ENCODE measurements at regions not wholly inside any gene's neighbourhood (a gene's known extent, or its start where the extent isn't known, plus 50 kb on each side); places are given as distances from the start of the nearest gene placed in this dataset.
"Not testable (repeated sequence)": the region's sequence is repeated elsewhere in the genome, so short reads cannot be mapped to it uniquely, and the experiment has no call there.

DNA sequence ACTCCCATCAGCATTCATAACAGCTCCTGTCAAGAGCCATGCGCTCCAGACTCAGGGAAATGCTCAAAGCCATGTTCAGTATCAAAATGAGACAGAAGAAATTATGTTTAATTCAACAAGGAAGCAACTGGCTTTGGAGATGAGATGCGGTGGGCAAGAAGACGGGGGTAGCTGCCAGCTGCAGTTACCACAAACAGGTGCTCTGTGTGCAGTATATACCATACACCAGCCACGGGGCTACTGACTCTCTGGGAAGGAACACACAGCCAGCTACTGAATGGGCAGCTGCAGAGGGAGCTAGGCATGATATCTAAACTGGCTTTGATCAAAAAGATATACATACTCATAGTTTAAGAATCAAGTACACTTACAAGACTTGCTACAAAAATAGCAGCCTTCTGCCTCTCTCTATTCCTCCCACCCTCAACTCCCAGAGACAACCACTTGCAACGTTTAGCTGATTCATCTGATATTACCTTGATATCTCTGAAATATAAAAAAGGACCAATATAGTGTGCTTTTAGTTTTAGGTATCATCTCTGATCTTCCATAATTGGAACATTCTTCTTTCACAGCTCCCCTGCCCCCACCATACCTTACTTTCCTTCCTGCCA is 593.0 kb downstream of the UQCRFS1 start:
- DNase-seq (ENCODE audit: extremely low spot score) = no peak
- H3K36me3 ChIP-seq (ENCODE audit: insufficient read depth) = no peaks in the 10 kb centered on the region
- no peak overlapping the region for H3K4me3 ChIP-seq (ENCODE audit: low read depth, low read length)
- WGBS = 77% methylated on average over 5 of the region's 5 CpGs
- H3K27ac ChIP-seq (ENCODE audit: low read depth) = no peak overlapping the region
- H3K4me1 ChIP-seq (ENCODE audit: insufficient read depth) = no peaks in the 10 kb centered on the region

DNA sequence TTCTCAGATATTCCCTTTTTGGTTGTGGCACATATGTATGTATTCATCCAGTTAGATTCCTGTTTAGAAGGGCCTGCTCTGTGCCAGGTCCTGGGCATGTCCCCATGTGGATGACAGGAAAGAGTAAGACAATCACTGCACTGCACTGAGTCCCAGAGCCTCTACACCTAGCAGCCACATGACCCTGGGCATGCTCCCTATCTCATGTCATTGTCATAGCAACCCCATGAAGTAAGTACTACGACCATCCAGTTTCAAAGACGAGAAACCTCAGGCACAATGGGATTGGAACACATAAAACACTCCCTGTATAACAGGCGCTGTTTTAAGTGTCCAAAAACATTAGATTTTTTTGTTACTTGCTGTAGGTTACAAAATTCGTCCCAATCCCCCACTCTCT is 594.4 kb downstream of the UQCRFS1 start:
- no peak for DNase-seq (ENCODE audit: extremely low spot score)
- 66% methylated on average over 4 of the region's 4 CpGs for WGBS
- H3K36me3 ChIP-seq (ENCODE audit: insufficient read depth) = no peaks in the 10 kb centered on the region
- H3K4me3 ChIP-seq (ENCODE audit: low read depth, low read length) = no peak overlapping the region
- H3K27ac ChIP-seq (ENCODE audit: low read depth) = no peak overlapping the region
- H3K4me1 ChIP-seq (ENCODE audit: insufficient read depth) = no peaks in the 10 kb centered on the region

DNA sequence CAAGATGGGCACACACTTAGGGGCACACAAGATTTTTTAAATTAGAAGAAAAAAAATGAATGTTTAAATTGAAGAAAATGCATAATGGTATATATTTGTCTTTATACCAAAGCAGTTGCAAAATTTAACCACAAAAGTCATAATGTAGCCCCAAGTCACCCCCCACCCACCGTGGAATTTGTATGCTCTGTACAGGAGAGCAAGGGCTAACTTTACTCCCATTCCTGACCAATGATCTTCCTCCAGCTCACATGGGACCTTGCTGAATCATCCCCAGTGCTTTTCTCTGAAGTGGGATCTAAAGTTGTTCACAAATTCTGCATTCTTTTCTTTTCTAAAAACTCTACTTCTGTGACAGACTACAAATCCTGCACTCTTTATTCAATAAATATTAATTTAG is 597.0 kb downstream of the UQCRFS1 start:
- 72% methylated on average over 1 of the region's 1 CpG for WGBS
- no peak overlapping the region for H3K27ac ChIP-seq (ENCODE audit: low read depth)
- DNase-seq (ENCODE audit: extremely low spot score) = no peak
- H3K36me3 ChIP-seq (ENCODE audit: insufficient read depth) = no peaks in the 10 kb centered on the region
- H3K4me3 ChIP-seq (ENCODE audit: low read depth, low read length) = no peak overlapping the region
- H3K4me1 ChIP-seq (ENCODE audit: insufficient read depth) = no peaks in the 10 kb centered on the region

DNA sequence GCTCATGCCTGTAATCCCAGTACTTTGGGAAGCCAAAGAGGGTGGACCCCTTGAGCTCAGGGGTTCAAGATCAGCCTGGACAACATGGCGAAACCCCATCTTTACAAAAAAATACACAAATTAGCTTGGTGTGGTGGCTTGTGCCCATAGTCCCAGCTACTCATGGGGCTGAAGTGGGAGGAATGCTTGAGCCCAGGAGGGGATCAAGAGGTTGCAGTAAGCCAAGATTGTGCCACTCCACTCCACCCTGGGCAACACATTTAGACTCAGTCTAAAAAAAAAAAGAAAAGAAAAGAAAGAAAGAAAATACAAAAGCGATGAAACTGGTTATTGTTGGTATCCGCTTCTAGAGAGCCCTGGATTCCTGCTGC is 597.4 kb downstream of the UQCRFS1 start:
- 93% methylated on average over 3 of the region's 3 CpGs for WGBS
- no peak for DNase-seq (ENCODE audit: extremely low spot score)
- no peak overlapping the region for H3K27ac ChIP-seq (ENCODE audit: low read depth)

DNA sequence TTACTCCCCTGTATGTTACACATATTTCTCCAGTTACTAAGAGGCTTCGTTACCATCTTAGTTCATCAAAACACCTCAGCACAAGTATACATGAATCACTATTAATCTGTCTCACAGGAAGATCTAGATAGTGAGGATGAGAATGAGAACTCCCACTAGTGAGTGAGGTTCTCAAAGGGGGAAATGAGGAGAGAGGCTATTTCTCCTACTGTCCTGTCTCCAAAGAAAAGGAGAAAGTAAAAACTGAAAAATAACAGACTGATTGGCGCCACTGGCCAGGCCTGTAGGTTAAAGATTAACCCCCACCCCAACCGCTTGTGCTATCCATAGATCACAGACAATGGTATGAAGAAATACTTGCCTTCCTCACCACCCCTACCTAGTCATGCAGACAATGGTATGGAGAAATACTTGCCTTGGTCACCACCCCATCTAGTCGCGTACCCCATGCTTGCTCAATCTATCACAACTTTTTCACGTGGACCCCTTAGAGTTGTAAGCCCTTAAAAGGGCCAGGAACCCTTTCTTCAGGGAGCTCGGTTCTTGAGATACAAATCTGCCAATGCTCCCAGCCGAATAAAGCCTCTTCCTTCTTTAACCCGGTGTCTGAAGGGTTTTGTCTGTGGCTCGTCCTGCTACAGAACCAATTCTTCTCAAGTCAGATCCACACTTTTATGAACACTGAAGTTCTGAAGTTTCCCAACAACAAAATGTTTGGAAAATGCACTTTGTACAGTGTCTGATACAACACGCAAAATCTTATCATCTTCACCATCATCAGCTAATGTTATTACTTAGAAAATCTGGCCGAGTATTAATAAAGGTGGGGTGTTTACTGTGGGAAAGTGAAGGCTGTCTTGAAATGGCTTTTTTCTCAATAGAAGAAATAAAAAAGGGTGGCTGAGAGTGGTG is 598.1 kb downstream of the UQCRFS1 start:
- Histone ChIP-seq H3K36me3 (ENCODE audit: insufficient read depth) (no peaks in the 10 kb centered on the region), H3K4me3 (ENCODE audit: low read depth, low read length) (no peak overlapping the region), H3K27ac (ENCODE audit: low read depth) (no peak overlapping the region), H3K4me1 (ENCODE audit: insufficient read depth) (no peaks in the 10 kb centered on the region)
- no peak for DNase-seq (ENCODE audit: extremely low spot score)
- 86% methylated on average over 12 of the region's 12 CpGs for WGBS

More for the DNA sequence above, 597.4 kb downstream of the UQCRFS1 start:
- no peaks in the 10 kb centered on the region for H3K4me1 ChIP-seq (ENCODE audit: insufficient read depth)
- H3K36me3 ChIP-seq (ENCODE audit: insufficient read depth) = no peaks in the 10 kb centered on the region
- H3K4me3 ChIP-seq (ENCODE audit: low read depth, low read length) = no peak overlapping the region

DNA sequence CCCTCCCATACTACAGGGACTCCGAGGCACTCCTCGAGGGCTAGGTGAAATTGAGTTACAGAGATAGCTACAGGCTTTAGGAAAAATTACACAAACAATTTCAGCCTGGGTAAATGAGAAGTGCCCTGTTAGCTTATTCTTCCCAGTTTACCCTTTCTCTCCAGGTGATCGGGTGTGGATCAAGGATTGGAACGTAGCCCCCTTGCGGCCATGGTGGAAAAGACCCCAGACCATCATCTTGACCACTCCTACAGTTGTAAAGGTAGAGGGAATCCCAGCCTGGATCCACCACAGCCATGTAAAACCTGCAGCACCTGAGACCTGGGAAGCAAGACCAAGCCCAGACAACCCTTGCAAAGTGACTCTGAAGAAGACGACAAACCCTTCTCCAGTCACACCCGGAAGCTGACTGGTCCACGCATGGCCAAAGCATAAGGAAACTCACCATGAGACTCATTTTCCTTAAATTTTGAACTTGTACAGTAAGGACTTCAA is 600.6 kb downstream of the UQCRFS1 start:
- DNase-seq (ENCODE audit: extremely low spot score) = no peak
- WGBS = 87% methylated on average over 8 of the region's 8 CpGs
- no peak overlapping the region for H3K4me3 ChIP-seq (ENCODE audit: low read depth, low read length)
- H3K4me1 ChIP-seq (ENCODE audit: insufficient read depth) = no peaks in the 10 kb centered on the region
- no peaks in the 10 kb centered on the region for H3K36me3 ChIP-seq (ENCODE audit: insufficient read depth)
- no peak overlapping the region for H3K27ac ChIP-seq (ENCODE audit: low read depth)

DNA sequence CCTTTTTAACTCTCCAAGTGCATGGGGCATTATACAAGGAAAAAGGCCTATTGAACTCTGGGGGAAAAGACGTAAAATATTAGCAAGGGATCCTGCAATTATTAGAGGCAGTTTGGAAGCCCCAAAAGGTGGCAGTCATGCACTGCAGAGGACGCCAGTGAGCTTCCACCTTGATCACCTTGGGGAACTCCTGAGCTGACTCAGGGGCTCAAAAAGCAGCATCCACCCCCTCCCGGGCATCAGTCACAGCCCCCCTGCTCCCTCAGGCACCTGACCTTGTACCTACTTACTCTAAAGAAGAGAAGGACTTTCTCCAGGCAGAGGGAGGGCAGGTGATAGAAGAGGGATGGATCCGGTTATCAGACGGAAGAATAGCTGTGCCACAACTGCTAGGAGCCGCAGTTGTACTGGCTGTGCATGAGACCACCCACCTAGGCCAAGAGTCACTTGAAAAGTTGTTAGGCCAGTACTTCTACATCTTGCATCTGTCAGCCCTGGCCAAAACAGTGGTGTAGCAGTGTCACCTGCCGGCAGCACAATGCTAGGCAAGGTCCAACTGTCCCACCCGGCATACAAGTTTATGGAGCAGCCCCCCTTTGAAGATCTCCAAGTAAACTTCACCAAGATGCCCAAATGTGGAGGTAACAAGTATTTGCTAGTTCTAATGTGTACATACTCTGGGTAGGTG is 601.6 kb downstream of the UQCRFS1 start:
- H3K4me3 ChIP-seq (ENCODE audit: low read depth, low read length); H3K4me1 ChIP-seq (ENCODE audit: insufficient read depth); DNase-seq (ENCODE audit: extremely low spot score); H3K36me3 ChIP-seq (ENCODE audit: insufficient read depth); H3K27ac ChIP-seq (ENCODE audit: low read depth): not testable (repeated sequence)
- WGBS = 82% methylated on average over 8 of the region's 8 CpGs

DNA sequence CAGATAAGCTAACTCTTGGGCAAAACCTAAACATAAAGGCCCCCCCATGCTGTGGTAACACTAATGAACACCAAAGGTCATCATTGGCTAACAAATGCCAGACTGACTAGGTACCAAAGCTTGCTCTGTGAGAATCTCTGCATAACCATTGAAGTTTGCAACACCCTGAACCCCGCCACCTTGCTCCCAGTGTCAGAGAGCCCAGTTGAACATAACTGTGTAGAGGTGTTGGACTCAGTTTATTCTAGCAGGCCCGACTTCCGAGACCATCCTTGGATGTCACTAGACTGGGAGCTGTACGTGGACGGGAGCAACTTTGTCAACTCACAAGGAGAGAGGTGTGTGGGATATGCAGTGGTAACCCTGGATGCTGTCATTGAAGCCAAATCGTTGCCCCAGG is 602.2 kb downstream of the UQCRFS1 start:
- 84% methylated on average over 6 of the region's 6 CpGs for WGBS
- no peak for DNase-seq (ENCODE audit: extremely low spot score)
- H3K27ac ChIP-seq (ENCODE audit: low read depth) = no peak overlapping the region
- H3K4me3 ChIP-seq (ENCODE audit: low read depth, low read length) = no peak overlapping the region
- no peaks in the 10 kb centered on the region for H3K36me3 ChIP-seq (ENCODE audit: insufficient read depth)
- H3K4me1 ChIP-seq (ENCODE audit: insufficient read depth) = no peaks in the 10 kb centered on the region

DNA sequence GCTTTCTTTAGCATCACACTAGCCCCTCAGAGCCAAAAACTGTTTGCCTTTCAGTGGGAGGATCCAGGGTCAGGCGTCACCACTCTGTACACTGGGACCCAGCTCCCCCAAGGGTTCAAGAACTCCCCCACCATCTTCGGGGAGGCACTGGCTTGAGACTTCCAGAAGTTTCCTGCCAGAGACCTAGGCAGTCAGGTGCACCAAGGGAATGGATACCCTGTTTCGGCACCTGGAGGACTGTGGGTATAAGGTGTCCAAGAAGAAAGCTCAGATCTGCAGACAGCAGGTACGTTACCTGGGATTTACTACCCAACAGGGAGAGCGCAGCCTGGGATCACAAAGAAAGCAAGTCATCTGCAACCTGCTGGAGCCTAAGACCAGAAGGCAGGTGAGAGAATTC is 603.0 kb downstream of the UQCRFS1 start:
- Histone ChIP-seq H3K36me3 (ENCODE audit: insufficient read depth) (no peaks in the 10 kb centered on the region), H3K4me1 (ENCODE audit: insufficient read depth) (no peaks in the 10 kb centered on the region), H3K4me3 (ENCODE audit: low read depth, low read length) (no peak overlapping the region), H3K27ac (ENCODE audit: low read depth) (no peak overlapping the region)
- WGBS = 91% methylated on average over 5 of the region's 5 CpGs
- no peak for DNase-seq (ENCODE audit: extremely low spot score)

DNA sequence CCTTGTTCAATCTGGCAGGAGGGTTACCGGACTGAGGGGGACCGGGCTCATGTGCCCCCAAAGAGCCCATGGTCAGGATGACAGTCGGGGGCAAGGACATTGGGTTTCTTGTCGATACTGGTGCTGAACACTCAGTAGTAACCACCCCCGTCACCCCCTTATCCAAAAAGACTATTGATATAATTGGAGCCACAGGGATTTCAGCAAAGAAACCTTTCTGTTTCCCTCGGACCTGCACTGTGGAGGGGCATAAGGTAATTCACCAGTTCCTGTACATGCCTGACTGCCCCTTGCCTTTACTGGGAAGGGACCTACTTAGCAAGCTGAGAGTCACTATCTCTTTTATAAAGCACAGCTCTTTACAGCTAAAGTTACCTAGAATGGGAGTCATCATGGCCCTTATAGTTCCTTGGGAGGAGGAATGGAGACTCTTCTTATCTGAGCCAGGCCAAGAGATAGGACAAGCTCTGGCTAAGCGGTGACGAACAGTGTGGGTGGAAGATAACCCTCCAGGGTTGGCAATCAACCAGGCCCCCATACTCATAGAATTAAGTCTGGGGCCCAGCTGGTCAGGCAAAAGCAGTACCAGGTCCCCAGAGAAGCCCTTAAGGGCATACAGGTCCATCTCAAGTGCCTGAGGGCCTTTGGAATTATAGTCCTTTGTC is 603.7 kb downstream of the UQCRFS1 start:
- Histone ChIP-seq H3K36me3 (ENCODE audit: insufficient read depth) (no peaks in the 10 kb centered on the region), H3K27ac (ENCODE audit: low read depth) (no peak overlapping the region), H3K4me3 (ENCODE audit: low read depth, low read length) (no peak overlapping the region), H3K4me1 (ENCODE audit: insufficient read depth) (no peaks in the 10 kb centered on the region)
- no peak for DNase-seq (ENCODE audit: extremely low spot score)
- WGBS = 89% methylated on average over 8 of the region's 8 CpGs

DNA sequence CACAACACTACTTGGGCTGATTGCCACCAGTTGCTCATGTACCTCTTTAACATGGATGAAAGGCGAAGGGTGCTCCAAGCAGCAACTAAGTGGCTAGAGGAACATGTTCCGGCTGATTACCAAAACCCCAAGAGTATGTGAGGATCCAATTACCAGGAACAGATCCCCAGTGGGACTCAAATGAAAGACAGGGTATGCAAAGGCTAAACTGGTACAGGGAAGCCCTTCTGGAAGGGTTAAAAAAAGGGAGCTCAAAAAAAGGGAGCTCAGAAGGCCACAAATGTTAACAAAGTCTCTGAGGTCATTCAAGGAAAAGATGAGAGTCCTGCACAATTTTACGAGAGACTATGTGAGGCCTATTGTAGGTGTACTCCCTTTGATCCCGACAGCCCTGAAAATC is 604.7 kb downstream of the UQCRFS1 start:
- 89% methylated on average over 4 of the region's 4 CpGs for WGBS

DNA sequence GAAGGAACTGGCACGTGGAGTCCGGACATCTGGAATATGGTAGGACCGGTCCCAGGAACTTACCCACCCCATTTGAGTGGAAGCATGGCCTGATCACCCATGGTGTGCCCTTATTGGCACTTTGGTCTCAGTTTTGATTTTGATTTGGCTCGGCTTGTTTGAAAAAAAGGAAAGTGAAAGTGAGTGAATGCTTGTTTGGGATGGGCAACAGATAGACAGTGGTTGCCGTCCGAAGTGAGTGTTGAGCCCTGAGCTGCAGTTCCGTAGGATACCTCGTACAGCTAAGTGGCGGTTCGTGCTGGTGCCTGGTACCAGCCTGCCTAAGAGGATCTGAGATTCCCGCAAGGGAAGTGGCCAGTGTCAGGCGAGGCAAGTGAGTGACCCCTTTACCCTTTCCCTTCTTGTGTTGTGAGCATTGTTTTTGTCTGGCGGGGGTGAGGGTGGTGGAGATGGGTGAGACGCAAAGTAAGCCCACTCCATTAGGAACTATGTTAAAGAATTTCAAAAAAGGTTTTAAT is 605.8 kb downstream of the UQCRFS1 start:
- DNase-seq (ENCODE audit: extremely low spot score) = no peak
- Histone ChIP-seq H3K36me3 (ENCODE audit: insufficient read depth) (no peaks in the 10 kb centered on the region), H3K27ac (ENCODE audit: low read depth) (no peak overlapping the region), H3K4me3 (ENCODE audit: low read depth, low read length) (no peak overlapping the region), H3K4me1 (ENCODE audit: insufficient read depth) (no peaks in the 10 kb centered on the region)
- WGBS = 95% methylated on average over 14 of the region's 14 CpGs

More for the DNA sequence above, 604.7 kb downstream of the UQCRFS1 start:
- Histone ChIP-seq H3K27ac (ENCODE audit: low read depth) (no peak overlapping the region), H3K4me3 (ENCODE audit: low read depth, low read length) (no peak overlapping the region), H3K4me1 (ENCODE audit: insufficient read depth) (no peaks in the 10 kb centered on the region), H3K36me3 (ENCODE audit: insufficient read depth) (no peaks in the 10 kb centered on the region)
- DNase-seq (ENCODE audit: extremely low spot score) = no peak

DNA sequence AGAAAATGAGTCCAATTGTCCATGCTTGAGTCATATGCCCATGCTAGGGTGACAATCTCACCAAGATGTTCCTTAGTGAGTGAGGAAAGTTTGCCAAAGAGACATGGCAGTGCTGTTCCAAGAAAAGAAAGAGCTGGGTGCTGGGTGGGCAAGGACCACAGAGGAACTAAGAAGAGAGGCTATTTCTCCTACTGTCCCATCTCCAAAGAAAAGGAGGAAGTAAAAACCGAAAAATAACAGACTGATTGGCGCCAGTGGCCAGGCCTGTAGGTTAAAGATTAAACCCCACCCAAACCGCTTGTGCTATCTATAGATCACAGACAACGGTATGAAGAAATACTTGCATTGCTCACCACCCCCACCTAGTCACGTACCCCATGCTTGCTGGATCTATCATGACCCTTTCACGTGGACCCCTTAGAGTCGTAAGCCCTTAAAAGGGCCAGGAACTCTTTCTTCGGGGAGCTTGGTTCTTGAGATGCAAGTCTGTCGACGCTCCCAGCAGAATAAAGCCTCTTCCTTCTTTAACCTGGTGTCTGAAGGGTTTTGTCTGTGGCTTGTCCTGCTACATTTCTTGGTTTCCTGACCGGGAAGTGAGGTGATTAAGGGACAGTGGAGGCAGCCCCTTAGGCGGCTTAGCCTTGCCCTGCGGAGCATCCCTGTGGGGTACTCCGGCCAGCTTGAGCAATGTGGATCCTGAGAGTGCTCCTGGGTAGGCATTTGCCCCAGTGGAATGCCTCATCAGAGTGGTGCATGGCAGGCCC is 606.5 kb downstream of the UQCRFS1 start:
- H3K4me1 ChIP-seq (ENCODE audit: insufficient read depth) = no peaks in the 10 kb centered on the region
- no peaks in the 10 kb centered on the region for H3K36me3 ChIP-seq (ENCODE audit: insufficient read depth)
- H3K4me3 ChIP-seq (ENCODE audit: low read depth, low read length) = no peak overlapping the region
- H3K27ac ChIP-seq (ENCODE audit: low read depth) = no peak overlapping the region
- 88% methylated on average over 14 of the region's 14 CpGs for WGBS
- DNase-seq (ENCODE audit: extremely low spot score) = no peak
